ENCODE measurements at regions not wholly inside any gene's neighbourhood (a gene's known extent, or its start where the extent isn't known, plus 50 kb on each side); places are given as distances from the start of the nearest gene placed in this dataset.

- DNase-seq (ENCODE audit: low spot score): no peak
Measured at GRCh38 chr16:48659940-48660339, 50.0 kb upstream of the N4BP1 start.
